GM18951 (cell line): ENCODE measurements at regions not wholly inside any gene's neighbourhood (a gene's known extent, or its start where the extent isn't known, plus 50 kb on each side); places are given as distances from the start of the nearest gene placed in this dataset.
"Not testable (repeated sequence)": the region's sequence is repeated elsewhere in the genome, so short reads cannot be mapped to it uniquely, and the experiment has no call there.

Experiments
- POLR2A ChIP-seq: IDR thresholded peaks from 4 replicates; pipeline ENCODE4 v1.6.1; 2011; ENCODE audit warnings: mild to moderate bottlenecking; ENCODE audit not compliant: insufficient read length, insufficient read depth; ENCODE audit errors: extremely low read depth
- in situ Hi-C: fragments of 300-500 bp; cut with MboI; formaldehyde crosslinking; loops from one replicate; pipeline ENCODE4 v1.12.0; 2022; ENCODE audit warnings: low sequenced_read_pairs, mixed read lengths, inconsistent platforms; ENCODE audit not compliant: unreplicated experiment

GRCh38 chr2:72078773-72079172 is 68.9 kb downstream of the CYP26B1 start:
- TF ChIP-seq POLR2A = no peak
- in situ Hi-C loops = no loop called here

DNA sequence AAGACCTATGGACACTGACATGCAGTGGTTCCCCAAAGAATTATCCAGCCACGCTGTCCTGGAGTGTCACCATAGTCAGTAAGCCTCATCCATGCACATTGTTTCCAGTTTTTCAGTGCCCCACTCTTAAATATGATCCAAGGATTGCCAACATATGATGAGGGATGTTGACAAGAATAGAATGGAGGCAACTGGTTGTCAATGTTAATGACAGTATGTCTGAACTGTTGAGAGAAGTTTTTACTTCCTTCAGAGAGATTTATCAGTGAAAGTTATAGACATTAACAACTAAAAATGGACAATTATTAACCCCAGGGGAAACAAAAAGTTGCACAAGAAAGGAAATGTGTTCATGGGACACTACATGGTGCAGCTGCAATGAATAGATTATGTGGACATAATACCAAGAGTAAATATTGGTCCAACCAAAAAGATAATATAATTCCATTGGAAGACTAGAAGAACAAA is 69.9 kb downstream of the CYP26B1 start:
- in situ Hi-C loops = no loop called here
- TF ChIP-seq POLR2A = no peak

- in situ Hi-C loops = not testable (repeated sequence)
Observed at GRCh38 chr2:72073373-72073772, 74.3 kb downstream of the CYP26B1 start.

- in situ Hi-C loops = not testable (repeated sequence)
Observed at GRCh38 chr2:72064197-72064596, 83.5 kb downstream of the CYP26B1 start.

GRCh38 chr2:72062336-72062735 is 85.3 kb downstream of the CYP26B1 start:
- no peak for TF ChIP-seq POLR2A
- in situ Hi-C loops = no loop called here

- in situ Hi-C loops = no loop called here
- no peak for TF ChIP-seq POLR2A
Observed at GRCh38 chr2:72057308-72057707, 90.4 kb downstream of the CYP26B1 start.

DNA sequence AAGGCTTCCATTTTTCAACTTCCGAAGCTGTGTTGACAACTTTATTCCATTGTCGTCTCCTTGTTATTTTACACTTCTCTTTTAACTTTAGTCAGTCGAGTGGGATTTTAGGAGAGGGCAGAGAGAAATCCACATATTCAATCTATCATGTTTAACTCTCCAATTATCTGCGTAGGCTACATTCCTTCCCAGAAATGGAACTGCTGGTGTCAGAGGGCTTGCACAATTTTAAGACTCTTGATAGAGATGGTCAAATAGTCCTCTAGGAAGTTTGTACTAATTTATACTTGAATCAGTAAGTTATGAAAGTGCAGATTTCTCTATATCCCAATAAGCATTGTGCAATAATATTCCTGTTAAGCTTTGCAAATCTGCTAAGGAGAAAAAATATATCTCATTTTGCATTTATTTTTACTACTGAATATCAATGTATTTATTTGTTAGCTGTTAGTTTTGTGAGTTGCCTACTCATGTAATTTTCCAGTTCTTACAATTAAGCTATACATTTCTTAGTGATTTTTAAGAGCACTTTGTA is 95.6 kb downstream of the CYP26B1 start:
- no peak for TF ChIP-seq POLR2A
- in situ Hi-C loops = no loop called here

GRCh38 chr2:72051204-72051603 is 96.5 kb downstream of the CYP26B1 start:
- TF ChIP-seq POLR2A = no peak
- in situ Hi-C loops = no loop called here

- no peak for TF ChIP-seq POLR2A
- in situ Hi-C loops = no loop called here
Observed at GRCh38 chr2:72050734-72051133, 96.9 kb downstream of the CYP26B1 start.

DNA sequence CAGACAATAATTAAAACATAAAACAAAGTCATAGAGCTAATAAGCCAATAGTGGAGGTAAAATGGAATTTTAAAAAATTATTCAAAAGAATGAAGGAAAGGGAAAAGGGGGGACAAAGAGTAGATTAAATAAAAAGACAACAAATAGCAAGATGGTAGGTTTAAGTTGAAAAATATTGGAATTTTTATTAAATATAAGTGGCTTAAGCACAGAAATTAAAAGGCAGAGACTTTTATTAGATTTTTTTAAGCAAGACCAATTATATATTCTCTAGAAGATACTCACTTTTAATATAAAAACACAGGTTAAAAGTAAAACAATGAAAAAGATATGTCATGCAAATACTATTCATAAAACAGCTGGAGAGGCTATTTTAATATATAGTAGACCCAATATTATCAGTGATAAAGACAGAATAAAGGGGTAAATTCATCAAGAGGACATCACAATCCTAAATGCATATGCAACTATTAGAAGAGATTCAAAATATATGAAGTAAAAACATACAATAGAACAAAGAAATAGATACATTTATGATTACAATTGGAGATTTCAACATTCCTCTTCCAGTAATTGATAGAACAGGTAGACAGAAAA is 98.7 kb downstream of the CYP26B1 start:
- TF ChIP-seq POLR2A = no peak
- in situ Hi-C loops = no loop called here

DNA sequence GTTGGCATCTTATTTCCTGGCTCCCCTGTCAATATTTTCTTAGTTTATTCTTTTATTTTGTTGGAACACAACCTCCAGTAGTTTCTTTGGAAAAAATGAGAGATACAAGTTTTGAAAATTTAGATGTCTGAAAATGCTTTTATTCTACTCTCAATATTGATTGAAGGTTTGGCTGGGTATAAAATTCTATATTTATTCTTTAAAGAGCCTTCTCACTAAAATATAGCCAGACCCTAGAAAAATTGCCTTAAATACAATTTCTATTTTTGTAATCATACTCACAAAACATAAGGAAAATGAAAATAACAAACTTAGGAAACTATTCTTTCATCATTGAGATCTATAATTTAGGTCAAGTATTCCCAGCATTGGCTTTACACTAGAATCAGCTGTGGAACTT is 103.7 kb downstream of the CYP26B1 start:
- TF ChIP-seq POLR2A = no peak
- in situ Hi-C loops = no loop called here

- in situ Hi-C loops = no loop called here
Observed at GRCh38 chr2:72041638-72042111, 106.0 kb downstream of the CYP26B1 start.

DNA sequence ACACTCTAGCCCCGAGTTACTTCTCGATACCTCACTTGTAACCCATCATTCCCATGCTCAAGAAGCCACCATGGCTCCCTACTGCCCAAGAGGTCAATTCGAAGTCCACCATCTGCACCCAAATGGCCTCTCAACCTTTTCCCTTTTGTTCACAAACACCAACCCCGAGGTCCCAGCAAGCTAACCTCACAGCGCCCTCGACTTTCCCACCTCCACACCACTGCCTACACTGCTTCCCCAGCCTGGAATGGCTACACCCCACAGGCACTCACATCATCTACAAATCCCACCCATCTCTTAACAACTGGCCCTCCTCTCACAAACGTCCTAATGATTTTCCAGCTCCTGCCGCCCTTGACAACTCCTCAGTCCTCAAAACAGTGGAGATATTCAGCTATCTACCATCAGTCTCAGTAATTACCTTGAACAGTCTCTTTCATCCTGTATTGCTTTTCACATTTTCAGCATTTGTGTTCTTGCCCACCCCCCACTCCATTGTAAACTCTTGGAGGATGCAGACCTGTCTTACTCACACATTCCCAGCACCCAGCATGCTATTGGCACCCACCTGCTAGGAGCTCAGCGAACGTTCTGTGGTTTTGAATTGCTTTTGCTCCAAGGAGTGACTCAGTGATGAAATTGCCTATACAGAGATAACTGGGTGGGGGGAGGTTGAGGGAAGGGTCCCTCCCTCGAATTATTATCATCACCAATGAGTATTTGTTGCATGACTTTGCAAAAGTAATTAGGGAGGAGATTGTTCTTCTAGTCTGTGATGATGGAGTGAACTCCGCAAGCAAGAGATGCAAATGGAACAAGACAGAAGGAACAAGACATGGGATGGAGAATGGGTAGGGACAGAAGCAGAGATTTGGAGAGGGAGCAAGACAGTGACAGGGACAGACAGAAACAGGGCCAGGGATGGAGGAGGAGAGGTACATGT is 106.8 kb downstream of the CYP26B1 start:
- in situ Hi-C loops = no loop called here
- TF ChIP-seq POLR2A = no peak

More at GRCh38 chr2:72041638-72042111, 106.0 kb downstream of the CYP26B1 start:
- TF ChIP-seq POLR2A = no peak

DNA sequence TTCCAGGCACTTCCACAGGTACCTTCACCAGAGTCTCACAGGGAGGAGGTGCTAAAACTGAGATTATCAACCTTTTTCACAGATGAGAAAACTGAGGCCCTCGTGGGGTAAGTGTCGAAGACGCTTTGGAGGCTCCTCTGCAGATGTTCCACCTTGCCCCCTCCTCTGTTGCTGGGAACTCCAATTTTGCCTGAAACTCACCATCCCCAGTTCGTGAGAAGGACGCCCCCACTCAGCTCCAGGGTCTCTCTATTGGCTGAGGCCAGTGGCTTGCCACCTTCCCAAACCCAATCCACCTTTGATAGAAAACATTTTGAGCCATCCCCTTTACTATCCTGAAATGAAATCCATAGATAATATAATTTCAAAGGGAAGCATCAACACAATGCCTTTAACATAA is 109.1 kb downstream of the CYP26B1 start:
- in situ Hi-C loops = no loop called here
- TF ChIP-seq POLR2A = no peak
